Ovary (tissue), 7 donors: ENCODE measurements at regions not wholly inside any gene's neighbourhood (a gene's known extent, or its start where the extent isn't known, plus 50 kb on each side); places are given as distances from the start of the nearest gene placed in this dataset.

ENCODE experiments used
- DNase-seq, 5 donors: peaks; one replicate each; pipeline ENCODE4 v3.0.0-alpha.2; 2019 to 2020
- H3K27ac ChIP-seq, 2 donors: fragments of 200-600 bp; one replicate each; pipeline versions ENCODE4 v1.5.1 to v1.8.0; 2019 to 2022
- H3K27me3 ChIP-seq: fragments of 200-600 bp; one replicate; pipeline ENCODE4 v1.8.0; 2022
- H3K36me3 ChIP-seq: fragments of 200-600 bp; sonication (generic); one replicate; pipeline ENCODE4 v1.5.1; 2019
- H3K4me1 ChIP-seq: one replicate; pipeline ENCODE4 v1.8.1; 2013; ENCODE audit warnings: mild to moderate bottlenecking, moderate library complexity; ENCODE audit not compliant: insufficient read depth
- H3K4me3 ChIP-seq: fragments of 200-600 bp; sonication (generic); one replicate; pipeline ENCODE4 v1.5.1; 2017
- H3K9me3 ChIP-seq, 2 donors: fragments of 200-600 bp in 1 of 2; sonication (generic) in 1 of 2; one replicate each; pipeline versions ENCODE4 v1.5.1 to v1.8.1; 2013 to 2019; ENCODE audit warnings: mild to moderate bottlenecking in 1 of 2, moderate library complexity in 1 of 2
- CTCF ChIP-seq, 3 donors: fragments of 450-650 bp in 2 of 3; fragments of 200-600 bp in 1 of 3; IDR thresholded peaks; one replicate each; pipeline versions ENCODE4 v1.5.1 to v1.8.0; 2016 to 2022; ENCODE audit warnings: antibody characterized with exemption in 3 of 3, mild to moderate bottlenecking in 1 of 3
- EP300 ChIP-seq: sonication (generic); formaldehyde crosslinking; IDR thresholded peaks from one replicate; pipeline ENCODE4 v1.6.1; 2017; ENCODE audit warnings: antibody characterized with exemption
- POLR2A ChIP-seq: fragments of 450-650 bp; IDR thresholded peaks from one replicate; pipeline ENCODE4 v1.6.1; 2017; ENCODE audit warnings: antibody characterized with exemption, mild to moderate bottlenecking, moderate library complexity
- WGBS, 3 donors: extraction: QIAGEN DNeasy Blood & Tissue Kit in 1 of 3; methylation state at CpG; one replicate each; pipeline versions ENCODE4 v1.1.5 to v1.1.7; 2013 to 2017; 5-methylcytosine and 5-hydroxymethylcytosine counted together
- intact Hi-C, 4 donors: fragments of 100-400 bp; cut with DNase I; formaldehyde crosslinking; loops; one replicate each; pipeline versions ENCODE4 v1.11.0 to v1.15.1; 2022 to 2023
- donor health status: DM: no; HTN: no; CAD: no; lungs with moderate emphysema.
- donor health status: DM: no; HTN: no; CAD: no.
- donor health status: Bipolar disorder and iron deficiency.
- donor health status: DM: no; HTN: no; CAD: no.
- donor health status: DM: yes; HTN: yes; CAD: no.

- WGBS, 3 donors = 45 to 48% (median 47%) methylated on average over 4 of the region's 4 CpGs
These were observed 926.4 kb downstream of the MAT2B start for GRCh38 chr5:164431634-164432304.

GRCh38 chr5:164433106-164433870 is 927.9 kb downstream of the MAT2B start:
- intact Hi-C loops = no loop called here
- WGBS, 3 donors = 73 to 87% (median 84%) methylated on average over 4 of the region's 4 CpGs

More at GRCh38 chr5:164431634-164432304, 926.4 kb downstream of the MAT2B start:
- intact Hi-C loops = no loop called here
- H3K36me3 ChIP-seq = no peaks in the 10 kb centered on the region
- no peaks in the 10 kb centered on the region for H3K9me3 ChIP-seq
- H3K27me3 ChIP-seq = no peaks in the 10 kb centered on the region
- H3K4me1 ChIP-seq = no peaks in the 10 kb centered on the region
- H3K4me3 ChIP-seq = no peak overlapping the region
- no peak overlapping the region for H3K27ac ChIP-seq
- TF ChIP-seq EP300 (no peak), POLR2A (no peak), CTCF (IDR thresholded peaks at IDR 0.05) (no peak)
- no peak for DNase-seq

GRCh38 chr5:164435576-164435975 is 930.2 kb downstream of the MAT2B start:
- TF ChIP-seq POLR2A (no peak), EP300 (no peak), CTCF (IDR thresholded peaks at IDR 0.05) (no peak)
- Histone ChIP-seq H3K9me3 (no peaks in the 10 kb centered on the region), H3K36me3 (no peaks in the 10 kb centered on the region), H3K27me3 (no peaks in the 10 kb centered on the region), H3K4me3 (no peak overlapping the region), H3K27ac (no peak overlapping the region), H3K4me1 (no peaks in the 10 kb centered on the region)
- intact Hi-C loops = no loop called here
- WGBS, 3 donors = 70 to 77% (median 71%) methylated on average over 3 of the region's 3 CpGs
- no peak for DNase-seq

More at GRCh38 chr5:164433106-164433870, 927.9 kb downstream of the MAT2B start:
- no peak for DNase-seq
- Histone ChIP-seq H3K9me3 (no peaks in the 10 kb centered on the region), H3K27me3 (no peaks in the 10 kb centered on the region), H3K4me1 (no peaks in the 10 kb centered on the region), H3K27ac (no peak overlapping the region), H3K4me3 (no peak overlapping the region), H3K36me3 (no peaks in the 10 kb centered on the region)
- TF ChIP-seq POLR2A = no peak
- TF ChIP-seq EP300 = no peak
- no peak for TF ChIP-seq CTCF (IDR thresholded peaks at IDR 0.05)

GRCh38 chr5:164439799-164440198 is 934.4 kb downstream of the MAT2B start:
- H3K27me3 ChIP-seq = no peaks in the 10 kb centered on the region
- no peaks in the 10 kb centered on the region for H3K36me3 ChIP-seq
- H3K9me3 ChIP-seq = no peaks in the 10 kb centered on the region
- no peak overlapping the region for H3K27ac ChIP-seq
- DNase-seq = no peak
- H3K4me3 ChIP-seq = no peak overlapping the region
- TF ChIP-seq EP300 (no peak), CTCF (IDR thresholded peaks at IDR 0.05) (no peak), POLR2A (no peak)
- no peaks in the 10 kb centered on the region for H3K4me1 ChIP-seq
- WGBS, 3 donors = 51 to 63% (median 60%) methylated on average over 1 of the region's 1 CpG
- intact Hi-C loops = no loop called here
